ENCODE measurements at regions not wholly inside any gene's neighbourhood (a gene's known extent, or its start where the extent isn't known, plus 50 kb on each side); places are given as distances from the start of the nearest gene placed in this dataset.

- no peaks in the 10 kb centered on the region for H4K20me1 ChIP-seq (ENCODE audit: insufficient read depth)
- H3K27ac ChIP-seq (ENCODE audit: low read depth in 2 of 2, low read length in 1 of 2) = no peak overlapping the region
- POLR2A ChIA-PET = no interaction called here
- no peak overlapping the region for H3K4me2 ChIP-seq
- H3K36me3 ChIP-seq (replicated peaks in 1 of 2; ENCODE audit: control insufficient read depth in 1 of 2, insufficient read depth in 2 of 2, low read length in 1 of 2) = no peaks in the 10 kb centered on the region
- no peaks in the 10 kb centered on the region for H3K27me3 ChIP-seq (ENCODE audit: insufficient read depth)
- TF ChIP-seq GATA2 (CRISPR knock-in tag; IDR thresholded peaks at IDR 0.05) (no peak), YY1 (IDR thresholded peaks at IDR 0.05; ENCODE audit: low read depth) (no peak), TEAD4 (IDR thresholded peaks at IDR 0.05; ENCODE audit: borderline replicate concordance, insufficient read depth) (no peak), EP300 (IDR thresholded peaks at IDR 0.05; ENCODE audit: borderline replicate concordance in 1 of 2, low read depth in 1 of 2, low read length in 1 of 2) (no peak), FOXJ3 (CRISPR knock-in tag; IDR thresholded peaks at IDR 0.05) (no peak), FOSL2 (IDR thresholded peaks at IDR 0.05; ENCODE audit: borderline replicate concordance, low read depth) (no peak), RFX5 (IDR thresholded peaks at IDR 0.05; ENCODE audit: low read length) (no peak), RCOR1 (IDR thresholded peaks at IDR 0.05; ENCODE audit: low read length) (no peak), RAD21 (IDR thresholded peaks at IDR 0.05; ENCODE audit: low read length) (no peak), SIN3A (IDR thresholded peaks at IDR 0.05; ENCODE audit: borderline replicate concordance, low read depth, low read length) (no peak), TCF12 (IDR thresholded peaks at IDR 0.05) (no peak), PBX3 (IDR thresholded peaks at IDR 0.05) (no peak)
- TF ChIP-seq, protein P1, sequence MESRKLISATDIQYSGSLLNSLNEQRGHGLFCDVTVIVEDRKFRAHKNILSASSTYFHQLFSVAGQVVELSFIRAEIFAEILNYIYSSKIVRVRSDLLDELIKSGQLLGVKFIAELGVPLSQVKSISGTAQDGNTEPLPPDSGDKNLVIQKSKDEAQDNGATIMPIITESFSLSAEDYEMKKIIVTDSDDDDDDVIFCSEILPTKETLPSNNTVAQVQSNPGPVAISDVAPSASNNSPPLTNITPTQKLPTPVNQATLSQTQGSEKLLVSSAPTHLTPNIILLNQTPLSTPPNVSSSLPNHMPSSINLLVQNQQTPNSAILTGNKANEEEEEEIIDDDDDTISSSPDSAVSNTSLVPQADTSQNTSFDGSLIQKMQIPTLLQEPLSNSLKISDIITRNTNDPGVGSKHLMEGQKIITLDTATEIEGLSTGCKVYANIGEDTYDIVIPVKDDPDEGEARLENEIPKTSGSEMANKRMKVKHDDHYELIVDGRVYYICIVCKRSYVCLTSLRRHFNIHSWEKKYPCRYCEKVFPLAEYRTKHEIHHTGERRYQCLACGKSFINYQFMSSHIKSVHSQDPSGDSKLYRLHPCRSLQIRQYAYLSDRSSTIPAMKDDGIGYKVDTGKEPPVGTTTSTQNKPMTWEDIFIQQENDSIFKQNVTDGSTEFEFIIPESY (IDR thresholded peaks at IDR 0.05; ENCODE audit: borderline replicate concordance, low read depth) = no peak
- TF ChIP-seq, protein P2, sequence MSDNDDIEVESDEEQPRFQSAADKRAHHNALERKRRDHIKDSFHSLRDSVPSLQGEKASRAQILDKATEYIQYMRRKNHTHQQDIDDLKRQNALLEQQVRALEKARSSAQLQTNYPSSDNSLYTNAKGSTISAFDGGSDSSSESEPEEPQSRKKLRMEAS (IDR thresholded peaks at IDR 0.05; ENCODE audit: low read depth) = no peak
- TF ChIP-seq, protein P3, sequence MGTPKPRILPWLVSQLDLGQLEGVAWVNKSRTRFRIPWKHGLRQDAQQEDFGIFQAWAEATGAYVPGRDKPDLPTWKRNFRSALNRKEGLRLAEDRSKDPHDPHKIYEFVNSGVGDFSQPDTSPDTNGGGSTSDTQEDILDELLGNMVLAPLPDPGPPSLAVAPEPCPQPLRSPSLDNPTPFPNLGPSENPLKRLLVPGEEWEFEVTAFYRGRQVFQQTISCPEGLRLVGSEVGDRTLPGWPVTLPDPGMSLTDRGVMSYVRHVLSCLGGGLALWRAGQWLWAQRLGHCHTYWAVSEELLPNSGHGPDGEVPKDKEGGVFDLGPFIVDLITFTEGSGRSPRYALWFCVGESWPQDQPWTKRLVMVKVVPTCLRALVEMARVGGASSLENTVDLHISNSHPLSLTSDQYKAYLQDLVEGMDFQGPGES (IDR thresholded peaks at IDR 0.05; ENCODE audit: low read depth, low read length) = no peak
- no peaks in the 10 kb centered on the region for H3K9me3 ChIP-seq
- no peak overlapping the region for H3K9ac ChIP-seq
- H3K79me2 ChIP-seq (ENCODE audit: insufficient read depth) = no peaks in the 10 kb centered on the region
- 72% methylated on average over 10 of the region's 15 CpGs for WGBS (ENCODE audit: low lambda C conversion rate)
- H3K9me2 ChIP-seq = no peaks in the 10 kb centered on the region
- no peak for DNase-seq
- CTCF ChIA-PET = interaction anchor here (0.6 to 1.3 kb wide), 4 partner anchors 9 to 712 kb away, joined by 3 to 5 read pairs (median 3); no protein-coding TSS in a partner anchor
- no peak overlapping the region for H2AFZ ChIP-seq (ENCODE audit: low read depth)
- peaks cover 0 to 4% of the 10 kb centered on the region in 2 experiments; a peak in 1 of 4 replicates for H3K4me1 ChIP-seq (ENCODE audit: control insufficient read depth in 1 of 2, insufficient read depth in 2 of 2, low read depth in 1 of 2, low read length in 1 of 2)
- no peak overlapping the region for H3K4me3 ChIP-seq (ENCODE audit: low read depth in 2 of 2, low read length in 1 of 2)
- no peaks in the 10 kb centered on the region for H3F3A ChIP-seq (replicated peaks; ENCODE audit: insufficient read depth)
These were observed 102.6 kb upstream of the PRR20G start for GRCh38 chr3:127390365-127391025.

Data from SK-N-SH (cell line).